Spinal cord (tissue), 9 donors: ENCODE measurements at regions not wholly inside any gene's neighbourhood (a gene's known extent, or its start where the extent isn't known, plus 50 kb on each side); places are given as distances from the start of the nearest gene placed in this dataset.

ENCODE experiments used
- DNase-seq, 6 donors: peaks; one replicate each; pipeline versions ENCODE4 v3.0.0 to v3.0.0-alpha.2; 2013 to 2015; ENCODE audit warnings: low spot score in 6 of 6, low read depth in 4 of 6
- H3K27ac ChIP-seq: one replicate; pipeline ENCODE4 v1.5.1; 2013; ENCODE audit warnings: low read depth, low read length, control low read depth
- H3K27me3 ChIP-seq: one replicate; pipeline ENCODE4 v1.6.1; 2013; ENCODE audit warnings: low read length; ENCODE audit not compliant: control insufficient read depth, insufficient read depth
- H3K36me3 ChIP-seq: one replicate; pipeline ENCODE4 v1.6.1; 2013; ENCODE audit warnings: low read length; ENCODE audit not compliant: control insufficient read depth, insufficient read depth
- H3K4me1 ChIP-seq: one replicate; pipeline ENCODE4 v1.6.1; 2013; ENCODE audit warnings: low read length; ENCODE audit not compliant: control insufficient read depth, insufficient read depth
- H3K4me3 ChIP-seq: one replicate; pipeline ENCODE4 v1.5.1; 2013; ENCODE audit warnings: low read depth, low read length, control low read depth
- H3K9me3 ChIP-seq: one replicate; pipeline ENCODE4 v1.6.1; 2013; ENCODE audit warnings: low read length; ENCODE audit not compliant: control insufficient read depth, insufficient read depth
- WGBS: methylation state at CpG from one replicate; pipeline ENCODE4 v1.1.5; 2013; ENCODE audit warnings: missing lambda C conversion rate; ENCODE audit not compliant: insufficient coverage; 5-methylcytosine and 5-hydroxymethylcytosine counted together
- donor health status: healthy.

DNA sequence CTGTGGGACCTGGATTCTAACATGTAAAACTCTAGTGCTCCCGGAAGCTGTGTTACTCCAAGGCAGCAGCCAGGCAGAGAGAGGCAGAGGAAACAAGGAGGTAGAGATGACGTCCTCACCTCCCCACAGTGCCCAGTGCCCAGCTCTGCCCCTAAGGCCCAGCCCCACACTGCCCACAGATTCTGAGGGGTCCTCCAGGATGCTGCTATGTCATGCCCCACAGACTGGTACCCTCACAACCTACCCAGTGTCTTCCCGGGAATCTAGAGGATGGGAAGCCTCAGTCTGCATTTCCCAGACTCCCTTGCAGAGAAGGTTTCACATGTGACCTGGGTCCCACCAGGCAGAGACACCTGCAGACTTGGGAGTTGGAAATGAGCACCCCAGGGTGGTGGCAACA, 75.9 kb upstream of the PCSK6 start:
- Histone ChIP-seq H3K36me3 (no peaks in the 10 kb centered on the region), H3K4me1 (no peaks in the 10 kb centered on the region), H3K27ac (no peak overlapping the region), H3K4me3 (no peak overlapping the region), H3K9me3 (no peaks in the 10 kb centered on the region), H3K27me3 (no peaks in the 10 kb centered on the region)
- WGBS = 84% methylated on average over 2 of the region's 3 CpGs
- no peak for DNase-seq

DNA sequence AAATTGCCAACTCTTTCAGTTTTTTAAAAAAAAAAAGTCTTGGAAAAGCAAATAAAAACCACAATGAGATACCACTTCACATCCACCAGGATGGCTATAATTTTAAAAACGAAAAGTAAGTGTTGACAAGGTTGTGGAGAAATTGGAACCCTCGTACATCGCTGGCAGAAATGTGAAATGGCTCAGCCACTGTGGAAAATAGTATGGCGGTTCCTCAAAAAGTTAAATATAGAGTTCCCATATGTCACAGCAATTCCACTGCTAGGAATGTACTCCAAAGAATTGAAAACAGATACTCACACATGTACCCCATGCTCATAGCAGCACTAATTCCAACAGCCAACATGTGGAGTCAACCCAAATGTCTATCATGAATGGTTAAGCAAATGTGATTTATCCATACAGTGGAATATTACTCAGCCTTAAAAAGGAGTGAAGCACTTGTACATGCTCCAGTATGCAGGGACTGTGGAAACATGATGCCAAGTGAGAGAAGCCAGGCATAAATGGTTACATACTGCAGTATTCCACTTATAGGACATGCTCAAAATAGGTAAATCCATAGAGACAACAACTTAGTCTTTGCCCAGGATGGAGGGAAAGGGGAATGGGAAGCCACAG, 73.8 kb upstream of the PCSK6 start:
- Histone ChIP-seq H3K27ac (no peak overlapping the region), H3K4me1 (no peaks in the 10 kb centered on the region), H3K9me3 (no peaks in the 10 kb centered on the region), H3K36me3 (no peaks in the 10 kb centered on the region), H3K27me3 (no peaks in the 10 kb centered on the region), H3K4me3 (no peak overlapping the region)
- no CpG with 5 or more reads among the region's 4 CpGs for WGBS
- DNase-seq = peak in 1 of 6 donors; percentile 78

DNA sequence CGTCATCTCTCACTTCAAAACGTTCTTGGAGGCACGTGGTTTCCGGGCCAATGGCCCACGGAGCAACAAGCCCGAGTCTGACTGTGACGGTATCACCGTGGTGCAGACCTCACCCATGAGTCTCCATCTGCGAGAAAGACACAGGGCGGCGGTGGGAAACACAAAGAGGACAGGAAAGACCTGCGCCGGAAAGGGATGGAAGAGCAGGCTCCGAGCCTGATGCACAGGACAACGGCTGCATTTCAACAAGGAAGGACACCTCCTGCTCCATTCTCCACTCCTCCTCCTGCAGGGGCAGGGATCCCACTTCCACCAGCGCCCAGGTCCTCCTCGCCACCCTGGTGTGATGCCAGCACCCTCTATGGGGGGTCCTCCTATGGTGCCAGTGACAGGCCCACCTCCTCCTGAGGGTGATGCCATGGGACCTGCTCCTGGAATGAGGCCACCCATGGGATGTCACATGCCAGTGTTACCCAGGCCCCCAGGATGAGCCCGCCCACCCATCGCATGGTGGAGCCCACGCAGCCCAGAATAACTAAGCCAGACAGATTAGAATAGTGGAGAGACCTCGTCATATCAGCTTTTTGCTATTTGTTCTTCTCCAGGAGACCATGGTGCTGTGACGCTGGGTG, 73.0 kb upstream of the PCSK6 start:
- WGBS = 86% methylated on average over 21 of the region's 22 CpGs
- no peak overlapping the region for H3K4me3 ChIP-seq
- H3K4me1 ChIP-seq = no peaks in the 10 kb centered on the region
- H3K27me3 ChIP-seq = no peaks in the 10 kb centered on the region
- H3K9me3 ChIP-seq = no peaks in the 10 kb centered on the region
- DNase-seq = no peak
- no peak overlapping the region for H3K27ac ChIP-seq
- no peaks in the 10 kb centered on the region for H3K36me3 ChIP-seq

- DNase-seq = no peak
- no peaks in the 10 kb centered on the region for H3K27me3 ChIP-seq
- H3K4me3 ChIP-seq = no peak overlapping the region
- 94% methylated on average over 15 of the region's 15 CpGs for WGBS
- H3K4me1 ChIP-seq = no peaks in the 10 kb centered on the region
- H3K9me3 ChIP-seq = no peaks in the 10 kb centered on the region
- H3K27ac ChIP-seq = no peak overlapping the region
- no peaks in the 10 kb centered on the region for H3K36me3 ChIP-seq
These were observed 72.0 kb upstream of the PCSK6 start for GRCh38 chr15:101561584-101561906.

GRCh38 chr15:101560722-101561583, 71.4 kb upstream of the PCSK6 start:
- H3K27me3 ChIP-seq = no peaks in the 10 kb centered on the region
- H3K4me3 ChIP-seq = no peak overlapping the region
- WGBS = 97% methylated on average over 9 of the region's 11 CpGs
- H3K4me1 ChIP-seq = no peaks in the 10 kb centered on the region
- no peak for DNase-seq
- H3K9me3 ChIP-seq = no peaks in the 10 kb centered on the region
- no peaks in the 10 kb centered on the region for H3K36me3 ChIP-seq
- H3K27ac ChIP-seq = no peak overlapping the region

DNA sequence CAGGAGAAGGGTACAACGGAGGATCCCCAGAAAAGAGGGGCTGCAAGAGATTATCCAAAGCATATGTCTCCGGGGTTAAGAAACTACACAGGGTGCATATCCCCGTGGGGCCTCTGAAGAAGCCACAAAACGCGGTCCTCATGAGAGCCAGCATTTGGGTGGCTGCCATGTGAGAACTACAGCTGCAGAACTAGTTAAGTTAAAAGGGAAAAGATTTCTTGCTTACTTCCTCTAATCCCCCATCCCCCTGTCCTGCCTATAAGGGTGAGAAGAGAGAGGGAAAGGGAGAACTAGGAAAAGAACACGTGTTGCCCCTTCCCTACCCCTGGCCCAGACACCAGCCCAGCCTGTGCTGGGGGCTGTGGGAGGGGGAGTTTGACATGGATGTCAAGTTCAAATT, 70.4 kb upstream of the PCSK6 start:
- Histone ChIP-seq H3K36me3 (no peaks in the 10 kb centered on the region), H3K4me3 (no peak overlapping the region), H3K9me3 (no peaks in the 10 kb centered on the region), H3K4me1 (no peaks in the 10 kb centered on the region), H3K27me3 (no peaks in the 10 kb centered on the region), H3K27ac (no peak overlapping the region)
- DNase-seq = no peak
- WGBS = 91% methylated on average over 2 of the region's 6 CpGs

DNA sequence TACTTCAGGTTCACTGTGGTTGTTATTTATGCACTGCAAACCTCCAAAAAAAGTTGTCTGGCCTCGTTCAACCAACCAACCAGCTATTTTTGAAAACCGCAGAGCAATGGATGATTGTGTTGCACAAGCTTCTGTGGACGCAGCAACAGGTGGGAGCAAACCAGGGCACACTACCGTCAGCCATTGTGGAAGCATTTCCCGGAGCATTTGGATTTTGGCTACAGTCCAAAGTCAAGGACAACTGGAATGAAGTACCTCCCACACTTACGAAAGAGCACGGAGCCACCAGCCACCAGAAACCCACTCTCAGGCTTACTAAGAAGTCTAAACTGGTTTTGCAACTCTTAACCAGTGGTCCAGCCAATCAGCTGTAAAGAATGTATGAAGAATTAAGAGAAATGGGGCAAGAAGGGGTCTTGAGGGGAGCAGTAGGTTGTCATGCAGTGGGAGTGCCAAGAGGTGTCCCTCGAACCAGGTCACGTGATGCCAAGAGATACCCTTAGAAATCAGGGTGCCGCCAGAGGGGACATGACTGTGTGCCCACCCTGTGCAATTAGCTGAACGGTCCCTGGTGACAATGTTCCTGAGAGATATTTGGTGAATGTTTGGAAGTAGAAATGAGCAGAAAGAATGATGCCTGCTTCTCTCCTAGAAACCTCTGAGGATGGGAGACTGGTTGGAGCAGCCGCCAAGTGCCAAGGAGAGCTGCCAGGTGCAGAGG, 68.9 kb upstream of the PCSK6 start:
- DNase-seq = no peak

DNA sequence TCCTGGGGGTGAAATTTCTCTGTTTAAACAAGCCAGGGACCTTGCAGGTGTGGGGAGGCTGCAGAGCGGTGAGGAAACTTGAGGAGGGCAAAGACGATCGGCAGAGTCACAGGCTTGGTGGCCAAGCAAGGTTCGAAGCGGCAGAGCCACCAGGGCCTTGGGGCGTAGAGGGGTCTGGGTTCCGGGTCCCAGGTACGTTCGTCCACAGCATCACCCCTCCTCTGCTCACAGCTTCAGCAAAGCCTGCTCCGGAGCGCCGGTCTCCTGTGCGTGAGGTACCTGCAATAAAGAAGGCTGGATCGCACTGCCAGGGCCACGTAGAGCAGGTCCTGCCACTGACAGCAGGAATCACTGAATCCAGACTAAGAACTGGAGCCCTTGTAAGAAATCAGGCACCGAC, 66.8 kb upstream of the PCSK6 start:
- 92% methylated on average over 16 of the region's 16 CpGs for WGBS
- DNase-seq = no peak
- Histone ChIP-seq H3K4me3 (no peak overlapping the region), H3K36me3 (no peaks in the 10 kb centered on the region), H3K27me3 (no peaks in the 10 kb centered on the region), H3K27ac (no peak overlapping the region), H3K9me3 (no peaks in the 10 kb centered on the region), H3K4me1 (no peaks in the 10 kb centered on the region)

More for the DNA sequence above, 68.9 kb upstream of the PCSK6 start:
- no peaks in the 10 kb centered on the region for H3K27me3 ChIP-seq
- no peaks in the 10 kb centered on the region for H3K9me3 ChIP-seq
- H3K36me3 ChIP-seq = no peaks in the 10 kb centered on the region
- 75% methylated on average over 10 of the region's 12 CpGs for WGBS
- no peaks in the 10 kb centered on the region for H3K4me1 ChIP-seq
- no peak overlapping the region for H3K27ac ChIP-seq
- H3K4me3 ChIP-seq = no peak overlapping the region

DNA sequence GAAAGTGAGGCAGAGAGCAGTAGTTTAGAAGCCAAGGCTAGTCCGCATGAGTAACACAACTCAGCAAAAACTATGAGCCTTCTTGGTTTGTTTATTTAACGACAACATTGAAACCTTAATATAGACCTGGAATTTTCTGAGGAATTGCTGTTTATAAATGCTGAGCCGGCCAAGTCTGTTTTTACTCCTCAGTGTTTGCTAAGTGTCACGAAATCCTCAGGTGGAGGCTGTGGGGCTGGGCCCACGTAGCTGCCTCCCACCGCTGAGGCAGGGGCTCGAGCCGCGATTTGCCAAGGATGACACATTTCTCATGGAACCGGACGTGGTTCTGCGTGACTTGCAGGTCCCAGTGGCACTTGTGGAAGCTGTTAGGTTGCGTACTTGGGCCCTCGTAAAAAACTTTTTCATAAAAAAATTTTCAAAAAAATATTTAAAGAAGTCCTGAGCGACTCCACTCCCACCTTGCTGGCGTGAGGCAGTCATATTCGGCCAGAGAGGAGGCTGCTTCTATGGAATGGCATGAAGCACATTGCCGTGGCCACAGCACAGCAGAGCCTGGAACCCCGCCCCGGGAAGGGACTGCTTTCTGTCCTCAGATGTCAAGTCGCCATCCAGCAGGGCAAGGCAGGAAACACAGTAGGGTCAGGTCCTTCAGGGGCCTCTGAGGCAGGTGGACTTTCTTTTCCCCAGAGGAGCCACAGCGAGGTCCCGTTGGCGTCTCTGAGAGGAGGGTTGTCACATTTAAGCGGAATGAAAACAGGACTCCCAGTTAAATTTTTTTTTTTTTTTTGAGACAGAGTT, 64.8 kb upstream of the PCSK6 start:
- WGBS = 92% methylated on average over 20 of the region's 25 CpGs
- H3K27ac ChIP-seq = no peak overlapping the region
- H3K4me3 ChIP-seq = no peak overlapping the region
- no peaks in the 10 kb centered on the region for H3K9me3 ChIP-seq
- DNase-seq = no peak
- no peaks in the 10 kb centered on the region for H3K36me3 ChIP-seq
- H3K4me1 ChIP-seq = no peaks in the 10 kb centered on the region
- no peaks in the 10 kb centered on the region for H3K27me3 ChIP-seq
